IPS-15b (cell line): ENCODE measurements at regions not wholly inside any gene's neighbourhood (a gene's known extent, or its start where the extent isn't known, plus 50 kb on each side); places are given as distances from the start of the nearest gene placed in this dataset.

Experiments
- H3K27me3 ChIP-seq: one replicate; pipeline ENCODE4 v1.6.1; 2013; ENCODE audit warnings: low read length; ENCODE audit not compliant: control insufficient read depth, insufficient read depth
- H3K36me3 ChIP-seq: one replicate; pipeline ENCODE4 v1.6.1; 2013; ENCODE audit warnings: low read length; ENCODE audit not compliant: control insufficient read depth, insufficient read depth
- H3K4me1 ChIP-seq: one replicate; pipeline ENCODE4 v1.6.1; 2013; ENCODE audit warnings: mild to moderate bottlenecking, low read length; ENCODE audit not compliant: control insufficient read depth, insufficient read depth
- H3K4me3 ChIP-seq: one replicate; pipeline ENCODE4 v1.5.1; 2013; ENCODE audit warnings: low read depth, low read length
- H3K9ac ChIP-seq: one replicate; pipeline ENCODE4 v1.6.1; 2013; ENCODE audit warnings: low read depth, mild to moderate bottlenecking, low read length
- H3K9me3 ChIP-seq: one replicate; pipeline ENCODE4 v1.6.1; 2013; ENCODE audit warnings: mild to moderate bottlenecking, low read length; ENCODE audit not compliant: control insufficient read depth, insufficient read depth

- no peaks in the 10 kb centered on the region for H3K27me3 ChIP-seq
- H3K9me3 ChIP-seq, result no peaks in the 10 kb centered on the region
- no peak overlapping the region for H3K9ac ChIP-seq
- peaks cover 12% of the 10 kb centered on the region for H3K4me1 ChIP-seq
- H3K36me3 ChIP-seq, result no peaks in the 10 kb centered on the region
- no peak overlapping the region for H3K4me3 ChIP-seq
These were observed 324.6 kb downstream of the UACA start for GRCh38 chr15:70438776-70439175.

- H3K4me1 ChIP-seq, result peaks cover 7% of the 10 kb centered on the region
- no peak overlapping the region for H3K4me3 ChIP-seq
- H3K36me3 ChIP-seq, result no peaks in the 10 kb centered on the region
- no peak overlapping the region for H3K9ac ChIP-seq
- no peaks in the 10 kb centered on the region for H3K27me3 ChIP-seq
- H3K9me3 ChIP-seq, result no peaks in the 10 kb centered on the region
These were observed 325.4 kb downstream of the UACA start for GRCh38 chr15:70437882-70438451.

GRCh38 chr15:70437089-70437488 is 326.3 kb downstream of the UACA start:
- H3K4me1 ChIP-seq, result peaks cover 7% of the 10 kb centered on the region
- H3K27me3 ChIP-seq, result no peaks in the 10 kb centered on the region
- no peaks in the 10 kb centered on the region for H3K36me3 ChIP-seq
- no peak overlapping the region for H3K9ac ChIP-seq
- H3K9me3 ChIP-seq, result no peaks in the 10 kb centered on the region
- H3K4me3 ChIP-seq, result no peak overlapping the region

- Histone ChIP-seq H3K4me3 (no peak overlapping the region), H3K27me3 (no peaks in the 10 kb centered on the region), H3K9me3 (no peaks in the 10 kb centered on the region), H3K36me3 (no peaks in the 10 kb centered on the region), H3K9ac (no peak overlapping the region), H3K4me1 (peaks cover 7% of the 10 kb centered on the region)
These were observed 326.9 kb downstream of the UACA start for GRCh38 chr15:70436428-70436827.

GRCh38 chr15:70435872-70436271 is 327.5 kb downstream of the UACA start:
- Histone ChIP-seq H3K9me3 (no peaks in the 10 kb centered on the region), H3K9ac (no peak overlapping the region), H3K4me1 (peaks cover 7% of the 10 kb centered on the region), H3K36me3 (no peaks in the 10 kb centered on the region), H3K4me3 (no peak overlapping the region), H3K27me3 (no peaks in the 10 kb centered on the region)

GRCh38 chr15:70435369-70435768 is 328.0 kb downstream of the UACA start:
- Histone ChIP-seq H3K27me3 (no peaks in the 10 kb centered on the region), H3K9me3 (no peaks in the 10 kb centered on the region), H3K4me3 (no peak overlapping the region), H3K36me3 (no peaks in the 10 kb centered on the region), H3K9ac (no peak overlapping the region), H3K4me1 (peaks cover 7% of the 10 kb centered on the region)

- H3K9me3 ChIP-seq, result no peaks in the 10 kb centered on the region
- H3K4me1 ChIP-seq, result peaks cover 7% of the 10 kb centered on the region
- H3K4me3 ChIP-seq, result no peak overlapping the region
- H3K9ac ChIP-seq, result no peak overlapping the region
- no peaks in the 10 kb centered on the region for H3K27me3 ChIP-seq
- H3K36me3 ChIP-seq, result no peaks in the 10 kb centered on the region
These were observed 329.6 kb downstream of the UACA start for GRCh38 chr15:70433586-70434324.

- Histone ChIP-seq H3K4me3 (no peak overlapping the region), H3K4me1 (peaks cover 7% of the 10 kb centered on the region), H3K9me3 (no peaks in the 10 kb centered on the region), H3K36me3 (no peaks in the 10 kb centered on the region), H3K9ac (no peak overlapping the region), H3K27me3 (no peaks in the 10 kb centered on the region)
These were observed 330.3 kb downstream of the UACA start for GRCh38 chr15:70432924-70433495.

- no peaks in the 10 kb centered on the region for H3K9me3 ChIP-seq
- H3K36me3 ChIP-seq, result no peaks in the 10 kb centered on the region
- H3K9ac ChIP-seq, result no peak overlapping the region
- H3K27me3 ChIP-seq, result no peaks in the 10 kb centered on the region
- no peak overlapping the region for H3K4me3 ChIP-seq
- peaks cover 14% of the 10 kb centered on the region for H3K4me1 ChIP-seq
These were observed 331.5 kb downstream of the UACA start for GRCh38 chr15:70431854-70432253.

- no peak overlapping the region for H3K9ac ChIP-seq
- no peaks in the 10 kb centered on the region for H3K9me3 ChIP-seq
- H3K4me3 ChIP-seq, result no peak overlapping the region
- H3K4me1 ChIP-seq, result peaks cover 11% of the 10 kb centered on the region
- H3K36me3 ChIP-seq, result no peaks in the 10 kb centered on the region
- no peaks in the 10 kb centered on the region for H3K27me3 ChIP-seq
These were observed 332.4 kb upstream of the TLE3 start for GRCh38 chr15:70430069-70430468.

GRCh38 chr15:70429056-70429722 is 331.5 kb upstream of the TLE3 start:
- peaks cover 10% of the 10 kb centered on the region for H3K4me1 ChIP-seq
- H3K36me3 ChIP-seq, result no peaks in the 10 kb centered on the region
- no peaks in the 10 kb centered on the region for H3K27me3 ChIP-seq
- H3K9me3 ChIP-seq, result no peaks in the 10 kb centered on the region
- no peak overlapping the region for H3K9ac ChIP-seq
- no peak overlapping the region for H3K4me3 ChIP-seq
